Peyer's patch (tissue), 4 donors: ENCODE measurements at regions not wholly inside any gene's neighbourhood (a gene's known extent, or its start where the extent isn't known, plus 50 kb on each side); places are given as distances from the start of the nearest gene placed in this dataset.

Source experiments
- DNase-seq, 3 donors: peaks; one replicate each; pipeline ENCODE4 v3.0.0-alpha.2; 2017 to 2019
- H3K27ac ChIP-seq, 4 donors: fragments of 200-600 bp; sonication (generic); one replicate each; pipeline ENCODE4 v1.5.1; 2016 to 2019
- H3K27me3 ChIP-seq, 2 donors: fragments of 200-600 bp; sonication (generic); one replicate each; pipeline ENCODE4 v1.5.1; 2019
- H3K36me3 ChIP-seq, 3 donors: fragments of 200-600 bp; sonication (generic); one replicate each; pipeline ENCODE4 v1.5.1; 2016 to 2019
- H3K4me1 ChIP-seq, 4 donors: fragments of 200-600 bp; sonication (generic); one replicate each; pipeline ENCODE4 v1.5.1; 2016 to 2019
- H3K4me3 ChIP-seq, 4 donors: fragments of 200-600 bp; sonication (generic); 1 replicate in 3 of 4; 2 replicates in 1 of 4; pipeline ENCODE4 v1.5.1; 2016 to 2019; ENCODE audit warnings: mild to moderate bottlenecking in 1 of 4
- H3K9me3 ChIP-seq, 4 donors: fragments of 200-600 bp; sonication (generic); one replicate each; pipeline ENCODE4 v1.5.1; 2016 to 2019; ENCODE audit warnings: mild to moderate bottlenecking in 1 of 4
- POLR2A ChIP-seq, 2 donors: fragments of 450-650 bp; IDR thresholded peaks; one replicate each; pipeline ENCODE4 v1.5.1; 2017; ENCODE audit warnings: antibody characterized with exemption in 2 of 2, mild to moderate bottlenecking in 2 of 2, moderate library complexity in 2 of 2
- TF ChIP-seq, protein P1 (sequence below), 6 experiments: fragments of 450-650 bp in 4 of 6; fragments of 200-600 bp in 2 of 6; sonication (generic) in 1 of 6; IDR thresholded peaks; one replicate each; pipeline ENCODE4 v1.5.1; 2017 to 2019; ENCODE audit warnings: antibody characterized with exemption in 6 of 6, mild to moderate bottlenecking in 3 of 6, moderate library complexity in 1 of 6

DNA sequence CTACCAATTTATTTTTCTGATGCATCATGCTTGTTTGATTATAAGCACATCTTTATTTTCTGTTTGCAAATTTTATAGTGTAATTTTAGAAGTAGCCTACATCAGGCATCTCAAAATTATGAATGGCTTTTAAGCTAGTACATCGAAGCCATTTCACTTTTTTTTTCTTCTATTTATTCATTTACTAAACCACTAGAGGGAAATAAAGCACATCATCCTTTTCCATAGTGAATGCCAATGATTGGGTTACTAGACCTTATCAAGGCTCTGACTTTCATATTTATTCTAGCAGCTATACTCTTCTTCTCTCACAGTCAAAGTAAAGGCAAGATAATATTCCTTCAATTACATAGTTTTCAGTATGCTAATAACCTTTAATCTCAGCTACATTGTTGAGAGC, 736.4 kb upstream of the LRFN5 start:
- Histone ChIP-seq H3K36me3 (no peaks in the 10 kb centered on the region), H3K9me3 (no peaks in the 10 kb centered on the region), H3K27me3 (no peaks in the 10 kb centered on the region), H3K4me3 (no peak overlapping the region), H3K27ac (no peak overlapping the region), H3K4me1 (no peaks in the 10 kb centered on the region)
- TF ChIP-seq POLR2A (IDR thresholded peaks at IDR 0.05): no peak
- TF ChIP-seq, protein P1, sequence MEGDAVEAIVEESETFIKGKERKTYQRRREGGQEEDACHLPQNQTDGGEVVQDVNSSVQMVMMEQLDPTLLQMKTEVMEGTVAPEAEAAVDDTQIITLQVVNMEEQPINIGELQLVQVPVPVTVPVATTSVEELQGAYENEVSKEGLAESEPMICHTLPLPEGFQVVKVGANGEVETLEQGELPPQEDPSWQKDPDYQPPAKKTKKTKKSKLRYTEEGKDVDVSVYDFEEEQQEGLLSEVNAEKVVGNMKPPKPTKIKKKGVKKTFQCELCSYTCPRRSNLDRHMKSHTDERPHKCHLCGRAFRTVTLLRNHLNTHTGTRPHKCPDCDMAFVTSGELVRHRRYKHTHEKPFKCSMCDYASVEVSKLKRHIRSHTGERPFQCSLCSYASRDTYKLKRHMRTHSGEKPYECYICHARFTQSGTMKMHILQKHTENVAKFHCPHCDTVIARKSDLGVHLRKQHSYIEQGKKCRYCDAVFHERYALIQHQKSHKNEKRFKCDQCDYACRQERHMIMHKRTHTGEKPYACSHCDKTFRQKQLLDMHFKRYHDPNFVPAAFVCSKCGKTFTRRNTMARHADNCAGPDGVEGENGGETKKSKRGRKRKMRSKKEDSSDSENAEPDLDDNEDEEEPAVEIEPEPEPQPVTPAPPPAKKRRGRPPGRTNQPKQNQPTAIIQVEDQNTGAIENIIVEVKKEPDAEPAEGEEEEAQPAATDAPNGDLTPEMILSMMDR (IDR thresholded peaks at IDR 0.05): no peak
- no peak for DNase-seq

DNA sequence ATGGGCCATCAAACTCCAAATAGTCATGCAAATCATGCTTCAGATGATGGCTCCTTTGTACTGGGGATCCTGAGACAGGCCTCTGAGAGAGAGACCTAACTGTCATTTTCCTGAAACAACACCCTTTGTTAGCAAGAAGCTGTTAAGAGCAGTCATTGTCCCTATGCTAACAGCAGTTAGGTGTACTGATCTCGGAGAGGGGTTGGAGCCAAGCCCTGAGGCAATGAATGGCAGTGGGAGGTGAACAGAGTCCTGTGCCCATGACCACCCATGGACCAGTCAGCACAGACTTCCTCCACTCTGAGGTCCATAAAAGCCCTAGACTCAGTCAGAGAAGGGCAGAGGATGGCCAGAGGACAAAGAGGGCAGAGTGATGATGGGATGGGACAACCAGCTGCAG, 747.6 kb upstream of the LRFN5 start:
- TF ChIP-seq POLR2A (IDR thresholded peaks at IDR 0.05): no peak
- TF ChIP-seq, protein P1 (IDR thresholded peaks at IDR 0.05): no peak
- H3K4me3 ChIP-seq: no peak overlapping the region
- no peaks in the 10 kb centered on the region for H3K36me3 ChIP-seq
- H3K9me3 ChIP-seq: no peaks in the 10 kb centered on the region
- H3K27ac ChIP-seq: no peak overlapping the region
- no peaks in the 10 kb centered on the region for H3K27me3 ChIP-seq
- DNase-seq: no peak
- no peaks in the 10 kb centered on the region for H3K4me1 ChIP-seq

DNA sequence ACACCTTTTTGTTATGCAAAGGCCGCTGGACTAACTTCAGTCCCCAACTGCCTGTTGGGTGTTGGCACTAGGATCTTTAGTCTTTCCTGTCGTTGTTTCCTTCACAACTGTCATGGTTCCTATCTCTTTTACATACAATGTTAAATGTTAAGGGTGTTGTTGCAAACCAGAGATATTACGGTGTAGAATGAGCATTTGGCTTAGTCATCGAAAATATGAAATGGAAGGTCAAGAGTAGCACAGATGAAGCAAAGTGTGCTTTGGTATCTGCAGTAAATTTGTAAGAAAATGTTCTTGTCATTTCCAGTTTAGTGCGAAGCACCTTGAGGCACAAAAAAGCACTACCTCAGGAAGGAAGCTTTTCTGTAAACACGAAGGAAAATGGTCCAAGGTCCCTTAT, 751.3 kb upstream of the LRFN5 start:
- no peaks in the 10 kb centered on the region for H3K4me1 ChIP-seq
- H3K9me3 ChIP-seq: no peaks in the 10 kb centered on the region
- no peak for DNase-seq
- H3K4me3 ChIP-seq: no peak overlapping the region
- no peaks in the 10 kb centered on the region for H3K27me3 ChIP-seq
- TF ChIP-seq, protein P1 (IDR thresholded peaks at IDR 0.05): no peak
- no peak for TF ChIP-seq POLR2A (IDR thresholded peaks at IDR 0.05)
- no peak overlapping the region for H3K27ac ChIP-seq
- no peaks in the 10 kb centered on the region for H3K36me3 ChIP-seq

DNA sequence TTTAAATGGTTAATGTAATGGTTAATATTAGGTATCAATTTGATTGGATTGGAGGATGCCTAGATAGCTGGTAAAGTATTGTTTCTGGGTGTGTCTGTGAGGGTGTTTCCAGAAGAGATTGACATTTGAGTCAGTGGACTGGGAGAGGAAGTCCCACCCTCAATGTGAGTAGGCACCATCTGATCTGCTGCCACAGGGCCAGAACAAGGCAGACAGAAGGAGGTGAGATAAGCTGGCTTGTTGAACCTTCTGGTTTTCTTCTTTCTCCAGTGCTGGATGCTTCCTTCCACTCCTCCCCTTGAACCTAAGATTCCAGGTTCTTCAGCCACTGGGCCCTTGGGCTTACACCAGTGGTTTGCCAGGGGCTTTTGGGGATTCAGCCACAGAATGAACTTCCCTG, 756.5 kb upstream of the LRFN5 start:
- Histone ChIP-seq H3K27me3 (no peaks in the 10 kb centered on the region), H3K36me3 (no peaks in the 10 kb centered on the region), H3K9me3 (no peaks in the 10 kb centered on the region), H3K4me3 (no peak overlapping the region), H3K27ac (no peak overlapping the region), H3K4me1 (no peaks in the 10 kb centered on the region)
- DNase-seq: no peak
- TF ChIP-seq, protein P1 (IDR thresholded peaks at IDR 0.05): no peak
- TF ChIP-seq POLR2A (IDR thresholded peaks at IDR 0.05): no peak

DNA sequence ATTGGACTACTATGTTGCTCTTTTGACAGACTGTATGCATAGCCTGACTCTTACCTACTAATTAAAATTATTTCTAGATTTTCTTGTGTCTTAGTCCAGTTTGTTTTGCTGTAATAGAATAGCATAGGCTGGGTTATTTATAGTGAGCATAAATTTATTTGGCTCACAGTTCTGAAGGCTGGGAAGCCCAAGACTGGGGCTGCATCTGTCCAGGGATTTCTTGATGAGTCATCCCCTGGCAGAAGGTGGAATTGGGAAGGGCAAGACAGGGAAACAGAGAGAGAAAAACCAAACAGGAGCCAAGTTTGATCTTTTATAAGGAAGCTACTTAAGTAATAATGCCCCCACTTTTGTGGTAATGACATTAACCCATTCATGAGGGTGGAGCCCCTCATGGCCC, 759.2 kb upstream of the LRFN5 start:
- DNase-seq: no peak
- H3K36me3 ChIP-seq: no peaks in the 10 kb centered on the region
- TF ChIP-seq POLR2A (IDR thresholded peaks at IDR 0.05): no peak
- TF ChIP-seq, protein P1 (IDR thresholded peaks at IDR 0.05): no peak
- no peaks in the 10 kb centered on the region for H3K27me3 ChIP-seq
- no peaks in the 10 kb centered on the region for H3K9me3 ChIP-seq
- no peak overlapping the region for H3K4me3 ChIP-seq
- no peaks in the 10 kb centered on the region for H3K4me1 ChIP-seq
- H3K27ac ChIP-seq: no peak overlapping the region

DNA sequence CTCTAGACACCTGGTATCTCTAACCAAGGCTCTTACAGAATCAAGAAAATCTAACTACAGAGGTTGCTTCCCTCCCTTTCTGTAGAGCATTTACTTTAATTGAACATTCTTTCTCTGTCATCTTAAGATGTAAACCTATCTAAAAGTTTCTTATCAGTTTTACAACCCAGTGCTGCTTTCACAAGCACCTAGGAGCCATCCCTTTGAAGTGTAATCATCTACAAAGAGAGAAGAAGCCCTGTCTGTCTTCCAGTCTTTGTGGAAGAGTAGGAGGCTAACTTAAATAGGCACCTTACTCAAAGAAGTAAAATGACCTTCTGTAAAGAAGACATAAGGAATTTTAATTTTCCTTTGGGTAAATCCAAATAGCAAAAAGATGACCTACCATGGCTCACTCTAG, 763.9 kb upstream of the LRFN5 start:
- Histone ChIP-seq H3K27ac (no peak overlapping the region), H3K27me3 (no peaks in the 10 kb centered on the region), H3K36me3 (no peaks in the 10 kb centered on the region), H3K9me3 (peaks cover 0 to 4% (median 0%) of the 10 kb centered on the region in 4 donors), H3K4me3 (no peak overlapping the region), H3K4me1 (no peaks in the 10 kb centered on the region)
- no peak for DNase-seq
- TF ChIP-seq, protein P1 (IDR thresholded peaks at IDR 0.05): no peak
- TF ChIP-seq POLR2A (IDR thresholded peaks at IDR 0.05): no peak
